ENCODE measurements at regions not wholly inside any gene's neighbourhood (a gene's known extent, or its start where the extent isn't known, plus 50 kb on each side); places are given as distances from the start of the nearest gene placed in this dataset.

GRCh38 chr4:97072666-97073065 is 1070.6 kb downstream of the STPG2 start:
- Histone ChIP-seq H3K27ac (ENCODE audit: low read length) (no peak overlapping the region), H3K9me3 (ENCODE audit: control insufficient read depth, insufficient read depth, low read depth, low read length) (no peaks in the 10 kb centered on the region), H3K4me3 (ENCODE audit: low read depth in 2 of 2, low read length in 2 of 2) (no peak overlapping the region), H3K4me1 (ENCODE audit: control insufficient read depth, insufficient read depth, low read length) (no peaks in the 10 kb centered on the region), H3K27me3 (ENCODE audit: control insufficient read depth, insufficient read depth, low read length) (no peaks in the 10 kb centered on the region), H3K36me3 (ENCODE audit: control insufficient read depth, insufficient read depth, low read length) (no peaks in the 10 kb centered on the region)
- no peak for ATAC-seq
- no TSS peak for BruUV-seq (replicated peaks)
- DNase-seq (ENCODE audit: low read depth, low spot score) = no peak
- intact Hi-C loops (cut with micrococcal nuclease; ENCODE audit: unreplicated experiment) (no loop called here), in situ Hi-C loops (cut with HindIII; ENCODE audit: low pct_unique_long_range_greater_than_20kb, low sequenced_read_pairs) (no loop called here)
- ChIA-PET POLR2A (no interaction called here), CTCF (no interaction called here)
- TF ChIP-seq TCF7L2 (IDR thresholded peaks at IDR 0.05; ENCODE audit: low read depth, low read length) = no peak
- TF ChIP-seq REST (IDR thresholded peaks at IDR 0.05; ENCODE audit: insufficient read depth in 1 of 2, low read depth in 2 of 2, low read length in 1 of 2) = no peak
- TF ChIP-seq CTCF (IDR thresholded peaks at IDR 0.05) = no peak
- TF ChIP-seq SIN3A (IDR thresholded peaks at IDR 0.05; ENCODE audit: borderline replicate concordance, insufficient read depth, low read depth, low read length) = no peak
- no peak for TF ChIP-seq POLR2AphosphoS5 (IDR thresholded peaks at IDR 0.05; ENCODE audit: low read depth, low read length)

- DNase-seq (ENCODE audit: low read depth, low spot score) = no peak
- Histone ChIP-seq H3K9me3 (ENCODE audit: control insufficient read depth, insufficient read depth, low read depth, low read length) (no peaks in the 10 kb centered on the region), H3K27me3 (ENCODE audit: control insufficient read depth, insufficient read depth, low read length) (no peaks in the 10 kb centered on the region), H3K36me3 (ENCODE audit: control insufficient read depth, insufficient read depth, low read length) (no peaks in the 10 kb centered on the region), H3K4me3 (ENCODE audit: low read depth in 2 of 2, low read length in 2 of 2) (no peak overlapping the region), H3K4me1 (ENCODE audit: control insufficient read depth, insufficient read depth, low read length) (no peaks in the 10 kb centered on the region), H3K27ac (ENCODE audit: low read length) (no peak overlapping the region)
- ChIA-PET CTCF (no interaction called here), POLR2A (no interaction called here)
- in situ Hi-C loops (cut with HindIII; ENCODE audit: low pct_unique_long_range_greater_than_20kb, low sequenced_read_pairs) (no loop called here), intact Hi-C loops (cut with micrococcal nuclease; ENCODE audit: unreplicated experiment) (no loop called here)
- no TSS peak for BruUV-seq (replicated peaks)
- no peak for ATAC-seq
- TF ChIP-seq REST (IDR thresholded peaks at IDR 0.05; ENCODE audit: insufficient read depth in 1 of 2, low read depth in 2 of 2, low read length in 1 of 2) (no peak), CTCF (IDR thresholded peaks at IDR 0.05) (no peak), TCF7L2 (IDR thresholded peaks at IDR 0.05; ENCODE audit: low read depth, low read length) (no peak), POLR2AphosphoS5 (IDR thresholded peaks at IDR 0.05; ENCODE audit: low read depth, low read length) (no peak), SIN3A (IDR thresholded peaks at IDR 0.05; ENCODE audit: borderline replicate concordance, insufficient read depth, low read depth, low read length) (no peak)
Observed at GRCh38 chr4:97073194-97073593, 1070.1 kb downstream of the STPG2 start.

Data from Panc1 (cell line).